A549 (cell line): ENCODE measurements at regions not wholly inside any gene's neighbourhood (a gene's known extent, or its start where the extent isn't known, plus 50 kb on each side); places are given as distances from the start of the nearest gene placed in this dataset.

ENCODE experiments used
- ATAC-seq, 2 experiments: fragments of 200-7000 bp in 1 of 2; fragments of >200 bp in 1 of 2; cut with Nextera tagmentation in 1 of 2; cut with Tn5 transposase in 1 of 2; 3 replicates each; pipeline versions ENCODE4 v1.8.0 to v1.9.1; 2018 to 2020; ENCODE audit warnings: mild to moderate bottlenecking in 1 of 2, moderate library complexity in 1 of 2
- CTCF ChIA-PET: fragments of 300-600 bp; sonication (Branson Sonifier 250); formaldehyde crosslinking; extraction: SDS; loops from one replicate; lab custom pipeline; 2021; ENCODE audit warnings: antibody characterized with exemption, inconsistent platforms; lab: Yijun Ruan, JAX
- POLR2A ChIA-PET: fragments of 350-600 bp; formaldehyde crosslinking; extraction: SDS; loops from one replicate; lab custom pipeline; 2021; ENCODE audit warnings: antibody characterized with exemption, inconsistent platforms; lab: Yijun Ruan, JAX
- DNase-seq, 2 experiments: peaks; one replicate each; pipeline versions ENCODE4 v3.0.0 to v3.0.0-alpha.2; 2011 to 2016; ENCODE audit warnings: low read depth in 1 of 2, low spot score in 1 of 2
- FAIRE-seq: peaks from 2 replicates; lab custom pipeline; 2011; peaks lifted over from hg19 to GRCh38; lab: Jason Lieb, UNC
- H3K27ac ChIP-seq, 2 experiments: fragments of >200 bp; sonication (Bioruptor Twin); formaldehyde crosslinking; 3 replicates each; pipeline ENCODE4 v1.5.1; 2016 to 2017
- H3K4me1 ChIP-seq: fragments of >200 bp; sonication (Bioruptor Twin); formaldehyde crosslinking; 3 replicates; pipeline ENCODE4 v1.6.1; 2016
- H3K4me2 ChIP-seq: fragments of >200 bp; sonication (Bioruptor Twin); formaldehyde crosslinking; 3 replicates; pipeline ENCODE4 v1.6.1; 2016
- H3K4me3 ChIP-seq: fragments of >200 bp; sonication (Bioruptor Twin); formaldehyde crosslinking; 3 replicates; pipeline ENCODE4 v1.5.1; 2016
- H3K9me3 ChIP-seq: fragments of >200 bp; sonication (Bioruptor Twin); formaldehyde crosslinking; 3 replicates; pipeline ENCODE4 v1.6.1; 2016
- CEBPB ChIP-seq, 2 experiments: fragments of >200 bp in 1 of 2; sonication (Bioruptor Twin) in 1 of 2; formaldehyde crosslinking in 1 of 2; IDR thresholded peaks; 2 replicates each; pipeline ENCODE4 v1.6.1; 2012 to 2016
- CHD2 ChIP-seq: fragments of 150-350 bp; IDR thresholded peaks from 2 replicates; pipeline ENCODE4 v1.6.1; 2014; ENCODE audit warnings: low read length; ENCODE audit not compliant: partially characterized antibody
- CTCF ChIP-seq: fragments of >200 bp; sonication (Bioruptor Twin); formaldehyde crosslinking; IDR thresholded peaks from 3 replicates; pipeline ENCODE4 v1.5.1; 2016
- FOSL2 ChIP-seq, 2 experiments: fragments of 450-650 bp in 1 of 2; fragments of >200 bp in 1 of 2; sonication (Bioruptor Twin) in 1 of 2; formaldehyde crosslinking; IDR thresholded peaks; 2 replicates each; pipeline versions ENCODE4 v1.5.0 to v1.6.1; 2016 to 2020; ENCODE audit warnings: mild to moderate bottlenecking in 1 of 2, moderate library complexity in 1 of 2
- GATA3 ChIP-seq: IDR thresholded peaks from 2 replicates; pipeline ENCODE4 v1.6.1; 2012; ENCODE audit warnings: borderline replicate concordance
- HDAC2 ChIP-seq: fragments of 200-600 bp; sonication (generic); IDR thresholded peaks from 2 replicates; pipeline ENCODE4 v1.6.1; 2016
- HOXA7 ChIP-seq: fragments of 250-450 bp; sonication (Bioruptor Pico); IDR thresholded peaks from 2 replicates; pipeline ENCODE4 v1.5.0; 2020; ENCODE audit warnings: mild to moderate bottlenecking, moderate library complexity
- HOXB5 ChIP-seq: fragments of 250-450 bp; sonication (Bioruptor Pico); IDR thresholded peaks from 2 replicates; pipeline ENCODE4 v1.5.0; 2020; ENCODE audit warnings: mild to moderate bottlenecking, moderate library complexity
- JUN ChIP-seq, 2 experiments: fragments of >200 bp; sonication (Bioruptor Twin); formaldehyde crosslinking; IDR thresholded peaks; 2 replicates in 1 of 2; 3 replicates in 1 of 2; pipeline ENCODE4 v1.6.1; 2016 to 2017
- JUNB ChIP-seq: fragments of >200 bp; sonication (Bioruptor Twin); formaldehyde crosslinking; IDR thresholded peaks from 2 replicates; pipeline ENCODE4 v1.6.1; 2016
- MAX ChIP-seq: IDR thresholded peaks from 2 replicates; pipeline ENCODE4 v1.6.1; 2012
- NR3C1 ChIP-seq: fragments of >200 bp; sonication (Bioruptor Twin); formaldehyde crosslinking; IDR thresholded peaks from 3 replicates; pipeline ENCODE4 v1.6.1; 2017
- RAD21 ChIP-seq, 2 experiments: fragments of >200 bp in 1 of 2; sonication (Bioruptor Twin) in 1 of 2; formaldehyde crosslinking in 1 of 2; IDR thresholded peaks in 1 of 2; conservative IDR thresholded peaks in 1 of 2; 2 replicates in 1 of 2; 3 replicates in 1 of 2; pipeline ENCODE4 v1.6.1; 2012 to 2018; ENCODE audit warnings: inconsistent platforms in 1 of 2
- RFX5 ChIP-seq: fragments of 450-650 bp; IDR thresholded peaks from 2 replicates; pipeline ENCODE4 v1.7.1; 2014; ENCODE audit warnings: antibody characterized with exemption, mild to moderate bottlenecking, moderate library complexity
- ZC3H11A ChIP-seq: fragments of 450-650 bp; IDR thresholded peaks from 2 replicates; pipeline ENCODE4 v1.6.1; 2014; ENCODE audit warnings: antibody characterized with exemption, mild to moderate bottlenecking
- WGBS: methylation state at CpG from one replicate; pipeline ENCODE4 v1.1.6; 2017; ENCODE audit errors: missing lambda C conversion rate; 5-methylcytosine and 5-hydroxymethylcytosine counted together
- TF ChIP-seq, protein P1 (sequence below): fragments of 250-450 bp; sonication (Bioruptor Pico); IDR thresholded peaks from 2 replicates; pipeline ENCODE4 v1.5.0; 2021; ENCODE audit warnings: mild to moderate bottlenecking, moderate library complexity, borderline replicate concordance
- TF ChIP-seq, protein P2 (sequence below): fragments of >200 bp; sonication (Bioruptor Twin); formaldehyde crosslinking; IDR thresholded peaks from 3 replicates; pipeline ENCODE4 v1.6.1; 2016
- TF ChIP-seq, protein P3 (sequence below): fragments of 150-350 bp; IDR thresholded peaks from 2 replicates; pipeline ENCODE4 v1.6.1; 2014; ENCODE audit warnings: low read depth, mild to moderate bottlenecking, low read length
- TF ChIP-seq, protein P4 (sequence below): fragments of 200-600 bp; sonication (generic); IDR thresholded peaks from 2 replicates; pipeline ENCODE4 v1.6.1; 2016; ENCODE audit warnings: antibody characterized with exemption, mild to moderate bottlenecking, moderate library complexity

DNA sequence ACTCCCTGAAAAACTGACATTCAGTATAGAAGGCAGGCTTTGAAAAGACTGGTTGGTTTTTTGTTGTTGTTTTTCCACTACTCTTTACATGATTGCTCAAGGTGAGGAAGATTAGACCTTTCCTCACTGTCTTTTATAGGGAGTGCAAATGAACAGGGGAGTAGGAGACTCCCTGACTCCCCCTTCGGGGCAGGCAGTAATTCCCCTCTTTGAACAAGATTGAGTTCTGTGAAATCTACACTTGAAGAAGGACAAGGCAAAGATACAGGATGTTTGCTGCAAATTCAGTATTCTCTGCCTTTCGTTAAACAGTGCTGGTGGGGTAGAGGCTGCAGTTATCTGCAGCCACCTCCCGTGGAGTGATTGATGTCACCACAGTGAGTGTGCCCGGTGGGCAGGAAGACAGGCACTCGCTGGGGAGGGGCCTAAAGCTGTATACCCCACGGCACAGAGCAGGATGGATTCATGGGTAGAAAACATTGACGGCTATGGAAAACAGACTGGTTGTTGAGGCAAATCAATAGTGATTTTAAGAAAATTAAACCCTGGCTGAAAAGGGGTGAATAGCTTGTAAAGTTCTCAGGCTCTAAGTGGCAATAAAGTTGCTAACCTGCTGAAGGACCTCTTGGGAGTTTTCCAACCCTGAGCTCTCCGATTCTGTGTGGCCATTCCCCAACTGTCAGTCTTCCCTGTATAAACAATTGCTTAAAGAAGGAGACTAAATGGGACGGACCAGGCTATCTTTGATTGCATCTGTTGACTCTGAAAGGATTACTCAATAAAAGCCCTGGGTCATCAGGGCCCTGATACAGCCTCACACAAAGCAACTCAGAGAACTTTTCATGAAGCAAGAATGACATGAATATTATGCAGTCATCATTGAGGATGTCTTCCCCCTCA lies 308.3 kb downstream of the TBC1D4 start (continued):
- TF ChIP-seq RFX5 = no peak
- TF ChIP-seq, protein P1, sequence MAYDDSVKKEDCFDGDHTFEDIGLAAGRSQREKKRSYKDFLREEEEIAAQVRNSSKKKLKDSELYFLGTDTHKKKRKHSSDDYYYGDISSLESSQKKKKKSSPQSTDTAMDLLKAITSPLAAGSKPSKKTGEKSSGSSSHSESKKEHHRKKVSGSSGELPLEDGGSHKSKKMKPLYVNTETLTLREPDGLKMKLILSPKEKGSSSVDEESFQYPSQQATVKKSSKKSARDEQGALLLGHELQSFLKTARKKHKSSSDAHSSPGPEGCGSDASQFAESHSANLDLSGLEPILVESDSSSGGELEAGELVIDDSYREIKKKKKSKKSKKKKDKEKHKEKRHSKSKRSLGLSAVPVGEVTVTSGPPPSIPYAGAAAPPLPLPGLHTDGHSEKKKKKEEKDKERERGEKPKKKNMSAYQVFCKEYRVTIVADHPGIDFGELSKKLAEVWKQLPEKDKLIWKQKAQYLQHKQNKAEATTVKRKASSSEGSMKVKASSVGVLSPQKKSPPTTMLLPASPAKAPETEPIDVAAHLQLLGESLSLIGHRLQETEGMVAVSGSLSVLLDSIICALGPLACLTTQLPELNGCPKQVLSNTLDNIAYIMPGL (CRISPR knock-in tag) = no peak

GRCh38 chr13:75170311-75170710 lies 311.7 kb downstream of the TBC1D4 start:
- TF ChIP-seq FOSL2 (IDR thresholded peaks at IDR 0.05) = no peak
- TF ChIP-seq FOSL2 (CRISPR knock-in tag; IDR thresholded peaks at IDR 0.05) = no peak
- TF ChIP-seq RAD21 (conservative IDR thresholded peaks at IDR 0.05 in 1 of 2, IDR thresholded peaks at IDR 0.05 in 1 of 2) = no peak
- TF ChIP-seq CEBPB (IDR thresholded peaks at IDR 0.05) = no peak
- no peak for TF ChIP-seq JUNB
- TF ChIP-seq CTCF = no peak
- no peak for TF ChIP-seq ZC3H11A
- no peak for TF ChIP-seq HOXA7 (CRISPR knock-in tag)
- TF ChIP-seq HDAC2 = no peak
- no peak for TF ChIP-seq GATA3
- TF ChIP-seq, protein P2, sequence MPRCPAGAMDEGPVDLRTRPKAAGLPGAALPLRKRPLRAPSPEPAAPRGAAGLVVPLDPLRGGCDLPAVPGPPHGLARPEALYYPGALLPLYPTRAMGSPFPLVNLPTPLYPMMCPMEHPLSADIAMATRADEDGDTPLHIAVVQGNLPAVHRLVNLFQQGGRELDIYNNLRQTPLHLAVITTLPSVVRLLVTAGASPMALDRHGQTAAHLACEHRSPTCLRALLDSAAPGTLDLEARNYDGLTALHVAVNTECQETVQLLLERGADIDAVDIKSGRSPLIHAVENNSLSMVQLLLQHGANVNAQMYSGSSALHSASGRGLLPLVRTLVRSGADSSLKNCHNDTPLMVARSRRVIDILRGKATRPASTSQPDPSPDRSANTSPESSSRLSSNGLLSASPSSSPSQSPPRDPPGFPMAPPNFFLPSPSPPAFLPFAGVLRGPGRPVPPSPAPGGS = no peak
- no peak for TF ChIP-seq HOXB5 (CRISPR knock-in tag)
- TF ChIP-seq JUN (IDR thresholded peaks at IDR 0.05) = no peak
- no peak for TF ChIP-seq MAX
- TF ChIP-seq NR3C1 = no peak
- TF ChIP-seq, protein P3, sequence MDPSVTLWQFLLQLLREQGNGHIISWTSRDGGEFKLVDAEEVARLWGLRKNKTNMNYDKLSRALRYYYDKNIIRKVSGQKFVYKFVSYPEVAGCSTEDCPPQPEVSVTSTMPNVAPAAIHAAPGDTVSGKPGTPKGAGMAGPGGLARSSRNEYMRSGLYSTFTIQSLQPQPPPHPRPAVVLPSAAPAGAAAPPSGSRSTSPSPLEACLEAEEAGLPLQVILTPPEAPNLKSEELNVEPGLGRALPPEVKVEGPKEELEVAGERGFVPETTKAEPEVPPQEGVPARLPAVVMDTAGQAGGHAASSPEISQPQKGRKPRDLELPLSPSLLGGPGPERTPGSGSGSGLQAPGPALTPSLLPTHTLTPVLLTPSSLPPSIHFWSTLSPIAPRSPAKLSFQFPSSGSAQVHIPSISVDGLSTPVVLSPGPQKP = no peak
- TF ChIP-seq CHD2 = no peak
- TF ChIP-seq, protein P4, sequence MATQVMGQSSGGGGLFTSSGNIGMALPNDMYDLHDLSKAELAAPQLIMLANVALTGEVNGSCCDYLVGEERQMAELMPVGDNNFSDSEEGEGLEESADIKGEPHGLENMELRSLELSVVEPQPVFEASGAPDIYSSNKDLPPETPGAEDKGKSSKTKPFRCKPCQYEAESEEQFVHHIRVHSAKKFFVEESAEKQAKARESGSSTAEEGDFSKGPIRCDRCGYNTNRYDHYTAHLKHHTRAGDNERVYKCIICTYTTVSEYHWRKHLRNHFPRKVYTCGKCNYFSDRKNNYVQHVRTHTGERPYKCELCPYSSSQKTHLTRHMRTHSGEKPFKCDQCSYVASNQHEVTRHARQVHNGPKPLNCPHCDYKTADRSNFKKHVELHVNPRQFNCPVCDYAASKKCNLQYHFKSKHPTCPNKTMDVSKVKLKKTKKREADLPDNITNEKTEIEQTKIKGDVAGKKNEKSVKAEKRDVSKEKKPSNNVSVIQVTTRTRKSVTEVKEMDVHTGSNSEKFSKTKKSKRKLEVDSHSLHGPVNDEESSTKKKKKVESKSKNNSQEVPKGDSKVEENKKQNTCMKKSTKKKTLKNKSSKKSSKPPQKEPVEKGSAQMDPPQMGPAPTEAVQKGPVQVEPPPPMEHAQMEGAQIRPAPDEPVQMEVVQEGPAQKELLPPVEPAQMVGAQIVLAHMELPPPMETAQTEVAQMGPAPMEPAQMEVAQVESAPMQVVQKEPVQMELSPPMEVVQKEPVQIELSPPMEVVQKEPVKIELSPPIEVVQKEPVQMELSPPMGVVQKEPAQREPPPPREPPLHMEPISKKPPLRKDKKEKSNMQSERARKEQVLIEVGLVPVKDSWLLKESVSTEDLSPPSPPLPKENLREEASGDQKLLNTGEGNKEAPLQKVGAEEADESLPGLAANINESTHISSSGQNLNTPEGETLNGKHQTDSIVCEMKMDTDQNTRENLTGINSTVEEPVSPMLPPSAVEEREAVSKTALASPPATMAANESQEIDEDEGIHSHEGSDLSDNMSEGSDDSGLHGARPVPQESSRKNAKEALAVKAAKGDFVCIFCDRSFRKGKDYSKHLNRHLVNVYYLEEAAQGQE = no peak
- ChIA-PET CTCF (no interaction called here), POLR2A (no interaction called here)
- H3K4me1 ChIP-seq = peaks cover 31% of the 10 kb centered on the region; the same call in 2 of the 3 replicates
- ATAC-seq (no peak), DNase-seq (no peak), FAIRE-seq (no peak)
- no peak overlapping the region for H3K27ac ChIP-seq
- H3K9me3 ChIP-seq = 0 out of 3 replicates have a peak, but pooled peaks cover 2% of the 10 kb centered on the region
- H3K4me3 ChIP-seq = no peak overlapping the region
- H3K4me2 ChIP-seq = no peak overlapping the region
- 52% methylated on average over 3 of the region's 3 CpGs for WGBS
